ENCODE measurements at regions not wholly inside any gene's neighbourhood (a gene's known extent, or its start where the extent isn't known, plus 50 kb on each side); places are given as distances from the start of the nearest gene placed in this dataset.

DNA sequence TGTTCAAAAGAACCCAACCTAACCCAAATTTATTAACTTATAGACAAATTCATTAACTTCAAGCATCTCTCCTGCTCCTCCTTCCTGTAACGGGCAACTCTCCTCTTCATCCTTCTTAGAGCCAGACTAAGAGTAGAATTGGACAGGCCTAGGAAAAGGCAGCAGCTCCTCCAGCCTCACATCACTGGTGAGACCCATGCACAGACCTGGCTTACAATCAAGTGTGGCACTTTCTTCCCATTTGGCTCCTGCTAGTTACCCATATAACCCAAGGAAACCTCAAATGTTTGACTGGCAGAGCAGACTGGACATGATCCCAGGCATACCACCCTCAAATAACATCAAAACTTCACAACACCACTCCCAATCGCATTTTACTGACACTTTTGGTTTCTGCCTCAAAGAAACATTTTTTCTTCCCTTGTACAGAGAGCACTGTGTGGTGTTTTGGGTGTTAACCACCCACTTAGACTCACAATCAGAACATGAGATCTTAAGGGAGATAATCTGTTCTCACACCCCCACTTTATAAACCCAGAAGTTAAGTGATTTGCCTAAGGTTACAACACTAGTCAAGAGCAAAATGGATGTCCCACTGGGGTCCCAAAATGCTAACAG lies 101.4 kb downstream of the SIPA1L2 start:
- CTCF ChIA-PET, result no interaction called here
- H3K9ac ChIP-seq, result no peak overlapping the region
- H3K4me1 ChIP-seq (ENCODE audit: control insufficient read depth in 1 of 2, insufficient read depth in 2 of 2, low read depth in 1 of 2, low read length in 1 of 2), result no peaks in the 10 kb centered on the region; a peak in 2 of 4 replicates
- no peak overlapping the region for H3K4me3 ChIP-seq (ENCODE audit: low read depth in 2 of 2, low read length in 1 of 2)
- TF ChIP-seq, protein P1, sequence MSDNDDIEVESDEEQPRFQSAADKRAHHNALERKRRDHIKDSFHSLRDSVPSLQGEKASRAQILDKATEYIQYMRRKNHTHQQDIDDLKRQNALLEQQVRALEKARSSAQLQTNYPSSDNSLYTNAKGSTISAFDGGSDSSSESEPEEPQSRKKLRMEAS (IDR thresholded peaks at IDR 0.05; ENCODE audit: low read depth), result no peak
- TF ChIP-seq SIN3A (IDR thresholded peaks at IDR 0.05; ENCODE audit: borderline replicate concordance, low read depth, low read length) (no peak), JUND (IDR thresholded peaks at IDR 0.05) (no peak), RCOR1 (IDR thresholded peaks at IDR 0.05; ENCODE audit: low read length) (no peak), TEAD4 (IDR thresholded peaks at IDR 0.05; ENCODE audit: borderline replicate concordance, insufficient read depth) (no peak), GATA2 (CRISPR knock-in tag; IDR thresholded peaks at IDR 0.05) (no peak), FOSL2 (IDR thresholded peaks at IDR 0.05; ENCODE audit: borderline replicate concordance, low read depth) (no peak), RAD21 (IDR thresholded peaks at IDR 0.05; ENCODE audit: low read length) (no peak), TCF12 (IDR thresholded peaks at IDR 0.05) (no peak), RFX5 (IDR thresholded peaks at IDR 0.05; ENCODE audit: low read length) (no peak), ELF1 (IDR thresholded peaks at IDR 0.05) (no peak), RXRA (IDR thresholded peaks at IDR 0.05; ENCODE audit: borderline replicate concordance, low read depth) (no peak), EP300 (IDR thresholded peaks at IDR 0.05; ENCODE audit: borderline replicate concordance in 1 of 2, low read depth in 1 of 2, low read length in 1 of 2) (no peak), MEF2A (IDR thresholded peaks at IDR 0.05; ENCODE audit: borderline replicate concordance, low read depth) (no peak), GABPA (IDR thresholded peaks at IDR 0.05; ENCODE audit: low read depth) (no peak), POLR2AphosphoS5 (IDR thresholded peaks at IDR 0.05; ENCODE audit: low read depth, low read length) (no peak)
- TF ChIP-seq, protein P2, sequence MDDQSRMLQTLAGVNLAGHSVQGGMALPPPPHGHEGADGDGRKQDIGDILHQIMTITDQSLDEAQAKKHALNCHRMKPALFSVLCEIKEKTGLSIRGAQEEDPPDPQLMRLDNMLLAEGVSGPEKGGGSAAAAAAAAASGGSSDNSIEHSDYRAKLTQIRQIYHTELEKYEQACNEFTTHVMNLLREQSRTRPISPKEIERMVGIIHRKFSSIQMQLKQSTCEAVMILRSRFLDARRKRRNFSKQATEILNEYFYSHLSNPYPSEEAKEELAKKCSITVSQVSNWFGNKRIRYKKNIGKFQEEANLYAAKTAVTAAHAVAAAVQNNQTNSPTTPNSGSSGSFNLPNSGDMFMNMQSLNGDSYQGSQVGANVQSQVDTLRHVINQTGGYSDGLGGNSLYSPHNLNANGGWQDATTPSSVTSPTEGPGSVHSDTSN (IDR thresholded peaks at IDR 0.05), result no peak
- TF ChIP-seq, protein P3, sequence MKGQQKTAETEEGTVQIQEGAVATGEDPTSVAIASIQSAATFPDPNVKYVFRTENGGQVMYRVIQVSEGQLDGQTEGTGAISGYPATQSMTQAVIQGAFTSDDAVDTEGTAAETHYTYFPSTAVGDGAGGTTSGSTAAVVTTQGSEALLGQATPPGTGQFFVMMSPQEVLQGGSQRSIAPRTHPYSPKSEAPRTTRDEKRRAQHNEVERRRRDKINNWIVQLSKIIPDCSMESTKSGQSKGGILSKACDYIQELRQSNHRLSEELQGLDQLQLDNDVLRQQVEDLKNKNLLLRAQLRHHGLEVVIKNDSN (IDR thresholded peaks at IDR 0.05; ENCODE audit: borderline replicate concordance, low read depth), result no peak
- TF ChIP-seq, protein P4, sequence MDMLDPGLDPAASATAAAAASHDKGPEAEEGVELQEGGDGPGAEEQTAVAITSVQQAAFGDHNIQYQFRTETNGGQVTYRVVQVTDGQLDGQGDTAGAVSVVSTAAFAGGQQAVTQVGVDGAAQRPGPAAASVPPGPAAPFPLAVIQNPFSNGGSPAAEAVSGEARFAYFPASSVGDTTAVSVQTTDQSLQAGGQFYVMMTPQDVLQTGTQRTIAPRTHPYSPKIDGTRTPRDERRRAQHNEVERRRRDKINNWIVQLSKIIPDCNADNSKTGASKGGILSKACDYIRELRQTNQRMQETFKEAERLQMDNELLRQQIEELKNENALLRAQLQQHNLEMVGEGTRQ (IDR thresholded peaks at IDR 0.05; ENCODE audit: borderline replicate concordance, low read depth, low read length), result no peak
- no peaks in the 10 kb centered on the region for H3K36me3 ChIP-seq (replicated peaks in 1 of 2; ENCODE audit: control insufficient read depth in 1 of 2, insufficient read depth in 2 of 2, low read length in 1 of 2)
- H3K79me2 ChIP-seq (ENCODE audit: insufficient read depth), result no peaks in the 10 kb centered on the region
- 77% methylated on average over 2 of the region's 2 CpGs for WGBS (ENCODE audit: low lambda C conversion rate)
- no peaks in the 10 kb centered on the region for H3F3A ChIP-seq (replicated peaks; ENCODE audit: insufficient read depth)
- H4K20me1 ChIP-seq (ENCODE audit: insufficient read depth), result 0 out of 2 replicates have a peak, but pooled peaks cover 3% of the 10 kb centered on the region
- H3K27me3 ChIP-seq (ENCODE audit: insufficient read depth), result no peaks in the 10 kb centered on the region
- POLR2A ChIA-PET, result no interaction called here
- DNase-seq, result no peak
- no peak overlapping the region for H2AFZ ChIP-seq (ENCODE audit: low read depth)
- H3K9me3 ChIP-seq, result no peaks in the 10 kb centered on the region
- no peak overlapping the region for H3K27ac ChIP-seq (ENCODE audit: low read depth in 2 of 2, low read length in 1 of 2)
- no peaks in the 10 kb centered on the region for H3K9me2 ChIP-seq
- no peak overlapping the region for H3K4me2 ChIP-seq

All from SK-N-SH (cell line).